ENCODE measurements at regions not wholly inside any gene's neighbourhood (a gene's known extent, or its start where the extent isn't known, plus 50 kb on each side); places are given as distances from the start of the nearest gene placed in this dataset.
"Not testable (repeated sequence)": the region's sequence is repeated elsewhere in the genome, so short reads cannot be mapped to it uniquely, and the experiment has no call there.

DNA sequence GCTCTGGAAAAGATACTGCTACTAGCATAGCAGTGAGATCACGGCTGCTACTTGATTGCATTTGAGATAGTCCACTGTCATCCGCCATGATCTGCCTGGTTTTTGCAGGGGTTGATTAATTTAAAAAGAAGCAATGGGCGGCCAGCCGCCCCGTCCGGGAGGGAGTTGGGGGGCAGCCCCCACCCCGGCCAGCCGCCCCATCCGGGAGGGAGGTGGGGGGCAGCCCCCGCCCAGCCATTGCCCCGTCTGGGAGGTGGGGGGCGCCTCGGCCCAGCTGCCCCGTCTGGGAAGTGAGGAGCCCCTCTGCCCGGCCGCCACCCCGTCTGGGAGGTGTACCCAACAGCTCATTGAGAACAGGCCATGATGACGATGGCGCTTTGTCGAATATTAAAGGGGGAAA, 81.3 kb upstream of the CMKLR1 start:
- TF ChIP-seq, protein P1, sequence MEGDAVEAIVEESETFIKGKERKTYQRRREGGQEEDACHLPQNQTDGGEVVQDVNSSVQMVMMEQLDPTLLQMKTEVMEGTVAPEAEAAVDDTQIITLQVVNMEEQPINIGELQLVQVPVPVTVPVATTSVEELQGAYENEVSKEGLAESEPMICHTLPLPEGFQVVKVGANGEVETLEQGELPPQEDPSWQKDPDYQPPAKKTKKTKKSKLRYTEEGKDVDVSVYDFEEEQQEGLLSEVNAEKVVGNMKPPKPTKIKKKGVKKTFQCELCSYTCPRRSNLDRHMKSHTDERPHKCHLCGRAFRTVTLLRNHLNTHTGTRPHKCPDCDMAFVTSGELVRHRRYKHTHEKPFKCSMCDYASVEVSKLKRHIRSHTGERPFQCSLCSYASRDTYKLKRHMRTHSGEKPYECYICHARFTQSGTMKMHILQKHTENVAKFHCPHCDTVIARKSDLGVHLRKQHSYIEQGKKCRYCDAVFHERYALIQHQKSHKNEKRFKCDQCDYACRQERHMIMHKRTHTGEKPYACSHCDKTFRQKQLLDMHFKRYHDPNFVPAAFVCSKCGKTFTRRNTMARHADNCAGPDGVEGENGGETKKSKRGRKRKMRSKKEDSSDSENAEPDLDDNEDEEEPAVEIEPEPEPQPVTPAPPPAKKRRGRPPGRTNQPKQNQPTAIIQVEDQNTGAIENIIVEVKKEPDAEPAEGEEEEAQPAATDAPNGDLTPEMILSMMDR (conservative IDR thresholded peaks at IDR 0.05; ENCODE audit: low read length), result not testable (repeated sequence)
- not testable (repeated sequence) for TF ChIP-seq EZH2phosphoT487 (IDR thresholded peaks at IDR 0.05; ENCODE audit: borderline replicate concordance, low read depth, low read length)
